Neural cell (in vitro differentiated cells): ENCODE measurements at regions not wholly inside any gene's neighbourhood (a gene's known extent, or its start where the extent isn't known, plus 50 kb on each side); places are given as distances from the start of the nearest gene placed in this dataset.

Experiments used
- EP300 ChIP-seq: fragments of 450-650 bp; conservative IDR thresholded peaks from 2 replicates; pipeline ENCODE4 v1.6.1; 2014; ENCODE audit warnings: antibody characterized with exemption, mild to moderate bottlenecking, moderate library complexity; ENCODE audit not compliant: poor library complexity, severe bottlenecking
- EZH2 ChIP-seq: fragments of 200-600, 300-800 bp; shearing (Covaris generic), sonication (generic); IDR thresholded peaks from 2 replicates; pipeline ENCODE4 v1.6.1; 2014; ENCODE audit warnings: antibody characterized with exemption, low read length, borderline replicate concordance, mild to moderate bottlenecking; ENCODE audit not compliant: insufficient read depth, poor library complexity, severe bottlenecking
- POLR2AphosphoS5 ChIP-seq: IDR thresholded peaks from 2 replicates; pipeline ENCODE4 v1.6.1; 2012
- RAD21 ChIP-seq: fragments of 450-650 bp; conservative IDR thresholded peaks from 2 replicates; pipeline ENCODE4 v1.6.1; 2014; ENCODE audit warnings: antibody characterized with exemption, mild to moderate bottlenecking, moderate library complexity
- TAF1 ChIP-seq: IDR thresholded peaks from 2 replicates; pipeline ENCODE4 v1.6.1; 2012; ENCODE audit warnings: low read depth
- TF ChIP-seq, protein P1 (sequence below): fragments of 450-650 bp; IDR thresholded peaks from 2 replicates; pipeline ENCODE4 v1.5.1; 2014; ENCODE audit warnings: antibody characterized with exemption, mild to moderate bottlenecking, moderate library complexity; ENCODE audit not compliant: poor library complexity, severe bottlenecking
- TF ChIP-seq, protein P2 (sequence below): IDR thresholded peaks from 2 replicates; pipeline ENCODE4 v1.6.1; 2012; ENCODE audit warnings: borderline replicate concordance

DNA sequence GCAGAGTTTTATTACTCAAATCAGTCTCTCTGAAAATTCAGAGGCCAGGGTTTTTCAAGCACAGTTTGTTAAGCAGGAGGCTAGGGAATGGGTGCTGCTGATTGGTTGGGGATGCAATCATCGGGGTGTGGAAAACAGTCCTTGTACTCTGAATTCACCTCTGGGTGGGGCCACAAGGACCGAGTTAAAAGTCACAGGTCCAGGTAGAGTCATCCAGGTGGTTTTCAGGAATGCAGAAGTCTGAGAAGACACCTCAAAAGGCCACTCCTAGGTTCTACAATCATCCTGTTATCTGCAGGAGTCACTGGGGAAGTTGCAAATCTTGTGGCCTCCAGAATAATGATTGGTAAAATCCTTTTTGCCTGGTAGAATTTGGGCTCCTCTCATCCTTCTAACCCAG, 371.2 kb upstream of the SULF2 start:
- no peak for TF ChIP-seq TAF1
- no peak for TF ChIP-seq EZH2
- TF ChIP-seq, protein P1, sequence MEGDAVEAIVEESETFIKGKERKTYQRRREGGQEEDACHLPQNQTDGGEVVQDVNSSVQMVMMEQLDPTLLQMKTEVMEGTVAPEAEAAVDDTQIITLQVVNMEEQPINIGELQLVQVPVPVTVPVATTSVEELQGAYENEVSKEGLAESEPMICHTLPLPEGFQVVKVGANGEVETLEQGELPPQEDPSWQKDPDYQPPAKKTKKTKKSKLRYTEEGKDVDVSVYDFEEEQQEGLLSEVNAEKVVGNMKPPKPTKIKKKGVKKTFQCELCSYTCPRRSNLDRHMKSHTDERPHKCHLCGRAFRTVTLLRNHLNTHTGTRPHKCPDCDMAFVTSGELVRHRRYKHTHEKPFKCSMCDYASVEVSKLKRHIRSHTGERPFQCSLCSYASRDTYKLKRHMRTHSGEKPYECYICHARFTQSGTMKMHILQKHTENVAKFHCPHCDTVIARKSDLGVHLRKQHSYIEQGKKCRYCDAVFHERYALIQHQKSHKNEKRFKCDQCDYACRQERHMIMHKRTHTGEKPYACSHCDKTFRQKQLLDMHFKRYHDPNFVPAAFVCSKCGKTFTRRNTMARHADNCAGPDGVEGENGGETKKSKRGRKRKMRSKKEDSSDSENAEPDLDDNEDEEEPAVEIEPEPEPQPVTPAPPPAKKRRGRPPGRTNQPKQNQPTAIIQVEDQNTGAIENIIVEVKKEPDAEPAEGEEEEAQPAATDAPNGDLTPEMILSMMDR = no peak
- no peak for TF ChIP-seq POLR2AphosphoS5
- TF ChIP-seq RAD21 = no peak
- no peak for TF ChIP-seq EP300
- TF ChIP-seq, protein P2, sequence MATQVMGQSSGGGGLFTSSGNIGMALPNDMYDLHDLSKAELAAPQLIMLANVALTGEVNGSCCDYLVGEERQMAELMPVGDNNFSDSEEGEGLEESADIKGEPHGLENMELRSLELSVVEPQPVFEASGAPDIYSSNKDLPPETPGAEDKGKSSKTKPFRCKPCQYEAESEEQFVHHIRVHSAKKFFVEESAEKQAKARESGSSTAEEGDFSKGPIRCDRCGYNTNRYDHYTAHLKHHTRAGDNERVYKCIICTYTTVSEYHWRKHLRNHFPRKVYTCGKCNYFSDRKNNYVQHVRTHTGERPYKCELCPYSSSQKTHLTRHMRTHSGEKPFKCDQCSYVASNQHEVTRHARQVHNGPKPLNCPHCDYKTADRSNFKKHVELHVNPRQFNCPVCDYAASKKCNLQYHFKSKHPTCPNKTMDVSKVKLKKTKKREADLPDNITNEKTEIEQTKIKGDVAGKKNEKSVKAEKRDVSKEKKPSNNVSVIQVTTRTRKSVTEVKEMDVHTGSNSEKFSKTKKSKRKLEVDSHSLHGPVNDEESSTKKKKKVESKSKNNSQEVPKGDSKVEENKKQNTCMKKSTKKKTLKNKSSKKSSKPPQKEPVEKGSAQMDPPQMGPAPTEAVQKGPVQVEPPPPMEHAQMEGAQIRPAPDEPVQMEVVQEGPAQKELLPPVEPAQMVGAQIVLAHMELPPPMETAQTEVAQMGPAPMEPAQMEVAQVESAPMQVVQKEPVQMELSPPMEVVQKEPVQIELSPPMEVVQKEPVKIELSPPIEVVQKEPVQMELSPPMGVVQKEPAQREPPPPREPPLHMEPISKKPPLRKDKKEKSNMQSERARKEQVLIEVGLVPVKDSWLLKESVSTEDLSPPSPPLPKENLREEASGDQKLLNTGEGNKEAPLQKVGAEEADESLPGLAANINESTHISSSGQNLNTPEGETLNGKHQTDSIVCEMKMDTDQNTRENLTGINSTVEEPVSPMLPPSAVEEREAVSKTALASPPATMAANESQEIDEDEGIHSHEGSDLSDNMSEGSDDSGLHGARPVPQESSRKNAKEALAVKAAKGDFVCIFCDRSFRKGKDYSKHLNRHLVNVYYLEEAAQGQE = no peak
